Body of pancreas (tissue), 4 donors: ENCODE measurements at regions not wholly inside any gene's neighbourhood (a gene's known extent, or its start where the extent isn't known, plus 50 kb on each side); places are given as distances from the start of the nearest gene placed in this dataset.

Experiments used
- ATAC-seq: fragments of 150-250 bp; one replicate; pipeline ENCODE4 v1.9.1; 2016
- DNase-seq, 4 donors: peaks; one replicate each; pipeline ENCODE4 v3.0.0-alpha.2; 2019
- H3K27ac ChIP-seq, 4 donors: fragments of 200-600 bp; sonication (generic); 1 replicate in 3 of 4; 2 replicates in 1 of 4; pipeline versions ENCODE4 v1.5.1 to v1.6.1; 2016 to 2019; ENCODE audit warnings: mild to moderate bottlenecking in 1 of 4, mixed read lengths in 1 of 4, moderate library complexity in 1 of 4
- H3K27me3 ChIP-seq, 2 donors: fragments of 200-600 bp; sonication (generic); one replicate each; pipeline ENCODE4 v1.6.0; 2016; ENCODE audit warnings: mild to moderate bottlenecking in 1 of 2
- H3K36me3 ChIP-seq, 2 donors: fragments of 200-600 bp; sonication (generic); replicated peaks in 1 of 2; 2 replicates each; pipeline ENCODE4 v1.5.1; 2016; ENCODE audit warnings: low read depth in 2 of 2; ENCODE audit not compliant: insufficient read depth in 1 of 2
- H3K4me1 ChIP-seq: fragments of 200-600 bp; sonication (generic); one replicate; pipeline ENCODE4 v1.6.0; 2016
- H3K4me3 ChIP-seq, 2 donors: fragments of 200-600 bp; sonication (generic); 1 replicate in 1 of 2; 2 replicates in 1 of 2; pipeline ENCODE4 v1.5.1; 2016 to 2019
- H3K9me3 ChIP-seq, 3 donors: fragments of 200-600 bp; sonication (generic); 1 replicate in 2 of 3; 2 replicates in 1 of 3; pipeline ENCODE4 v1.5.1; 2016
- CTCF ChIP-seq, 7 experiments: fragments of 450-650 bp in 4 of 7; fragments of 200-600 bp in 3 of 7; sonication (generic) in 3 of 7; IDR thresholded peaks; one replicate each; pipeline ENCODE4 v1.5.1; 2016 to 2019; ENCODE audit warnings: antibody characterized with exemption in 7 of 7
- POLR2A ChIP-seq, 3 donors: fragments of 450-650 bp; IDR thresholded peaks; one replicate each; pipeline ENCODE4 v1.6.1; 2016; ENCODE audit warnings: antibody characterized with exemption in 3 of 3, mild to moderate bottlenecking in 2 of 3
- WGBS, 2 donors: methylation state at CpG; one replicate each; pipeline ENCODE4 v1.1.5; 2017; 5-methylcytosine and 5-hydroxymethylcytosine counted together
- intact Hi-C: fragments of 100-400 bp; cut with DNase I; formaldehyde crosslinking; loops from one replicate; pipeline ENCODE4 v1.15.1; 2023

DNA sequence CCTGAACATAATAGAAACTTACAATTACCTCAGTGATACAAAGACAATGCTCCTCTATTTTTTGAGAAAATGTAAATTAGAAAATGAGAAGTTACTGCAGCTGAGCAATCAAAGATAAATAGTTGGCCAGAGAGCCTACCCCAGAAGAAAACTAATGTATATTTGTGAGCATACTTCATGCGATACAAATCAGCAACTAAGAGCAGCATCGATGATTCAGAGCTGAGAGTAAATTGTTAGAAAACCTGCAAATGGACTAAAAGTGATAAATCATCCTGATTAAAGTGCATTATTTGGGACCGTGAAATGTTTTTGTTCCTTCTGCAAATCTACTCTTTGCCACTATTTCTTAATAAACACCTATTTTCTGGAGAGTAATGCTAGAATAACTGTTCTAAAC lies 285.7 kb downstream of the PPP1R3A start:
- DNase-seq (no peak), ATAC-seq (no peak)
- Histone ChIP-seq H3K27me3 (no peaks in the 10 kb centered on the region), H3K27ac (no peak overlapping the region), H3K4me3 (no peak overlapping the region), H3K4me1 (no peaks in the 10 kb centered on the region), H3K9me3 (no peaks in the 10 kb centered on the region), H3K36me3 (no peaks in the 10 kb centered on the region)
- TF ChIP-seq POLR2A (IDR thresholded peaks at IDR 0.05) (no peak), CTCF (IDR thresholded peaks at IDR 0.05) (no peak)
- intact Hi-C loops = no loop called here
- 69 to 81% methylated on average over 3 of the region's 3 CpGs for WGBS, 2 donors

DNA sequence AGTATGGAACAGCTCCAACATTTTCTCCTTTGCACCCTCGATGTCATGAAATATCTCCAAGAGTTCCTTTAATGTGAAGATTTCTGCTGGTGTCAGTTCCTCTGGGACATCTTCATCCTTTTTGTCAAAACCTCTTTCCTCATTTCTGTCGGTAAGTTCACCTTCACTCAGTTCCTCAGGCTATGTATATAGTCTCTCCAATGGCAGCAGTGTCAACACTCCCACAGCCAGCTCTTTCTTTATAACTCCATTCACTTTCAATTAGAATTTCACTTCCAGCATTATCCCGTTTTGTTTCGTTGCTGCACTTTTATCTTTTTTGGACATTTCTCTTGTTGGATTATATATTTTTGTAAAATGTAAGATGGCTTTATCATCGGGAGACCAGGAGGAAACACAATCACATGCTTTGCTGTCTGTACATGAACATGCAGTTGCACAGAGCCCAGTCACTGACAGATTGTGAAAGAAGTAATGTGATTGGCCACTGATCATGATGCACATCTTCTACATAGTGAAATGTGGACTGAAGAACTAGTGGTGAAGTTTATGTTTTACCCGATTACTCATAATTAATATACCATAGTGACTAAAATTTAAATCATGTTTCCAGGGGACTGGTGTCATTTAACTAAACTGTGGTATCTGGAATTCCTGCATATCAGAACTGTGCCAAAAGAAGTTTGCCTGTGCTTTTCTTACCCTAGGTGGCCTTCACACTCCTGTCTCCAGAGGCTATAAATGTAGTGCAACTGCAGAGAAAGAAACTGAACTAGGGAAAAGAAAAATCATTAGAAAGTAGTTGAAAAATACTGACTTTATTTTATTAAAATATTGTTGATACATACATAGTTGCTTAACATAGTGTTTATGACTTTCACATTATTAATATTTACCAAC lies 289.6 kb downstream of the PPP1R3A start:
- no peak overlapping the region for H3K4me3 ChIP-seq
- H3K27me3 ChIP-seq = no peaks in the 10 kb centered on the region
- 64 to 65% methylated on average over 6 of the region's 6 CpGs for WGBS, 2 donors
- no peak for TF ChIP-seq CTCF (IDR thresholded peaks at IDR 0.05)
- no peak for TF ChIP-seq POLR2A (IDR thresholded peaks at IDR 0.05)
- no peaks in the 10 kb centered on the region for H3K36me3 ChIP-seq
- no peaks in the 10 kb centered on the region for H3K4me1 ChIP-seq
- intact Hi-C loops = no loop called here
- ATAC-seq (no peak), DNase-seq (no peak)
- no peak overlapping the region for H3K27ac ChIP-seq
- no peaks in the 10 kb centered on the region for H3K9me3 ChIP-seq

DNA sequence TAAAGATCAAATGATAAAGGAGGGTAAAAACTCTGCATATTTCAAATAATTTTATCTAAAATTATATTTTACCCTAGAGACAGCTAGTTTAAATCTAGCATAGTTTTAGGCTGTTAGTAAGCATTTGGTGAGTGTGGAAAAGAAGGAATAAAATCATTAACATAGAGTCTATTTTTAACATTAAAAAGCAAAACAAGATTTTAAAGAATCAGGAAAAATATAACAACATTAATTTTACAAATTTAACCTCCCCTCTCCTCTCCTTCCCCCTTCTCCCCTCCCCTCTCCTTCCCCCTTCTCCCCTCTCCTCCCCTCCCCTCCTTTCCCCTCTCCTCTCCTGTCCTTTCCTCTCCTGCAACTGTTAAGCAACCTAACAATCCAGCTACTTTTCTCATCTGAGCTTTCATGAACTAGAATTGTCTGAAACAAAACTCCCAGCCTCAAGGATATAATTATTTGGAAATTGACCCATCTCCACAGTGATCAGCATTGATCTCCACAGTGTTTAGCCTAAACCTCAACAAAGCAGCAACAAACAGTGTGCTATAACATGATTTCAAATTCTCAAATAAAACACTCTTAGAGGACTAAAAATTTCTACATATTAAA lies 293.2 kb downstream of the PPP1R3A start:
- no peaks in the 10 kb centered on the region for H3K27me3 ChIP-seq
- no peaks in the 10 kb centered on the region for H3K36me3 ChIP-seq
- H3K27ac ChIP-seq = no peak overlapping the region
- TF ChIP-seq POLR2A (IDR thresholded peaks at IDR 0.05) = no peak
- no peak for TF ChIP-seq CTCF (IDR thresholded peaks at IDR 0.05)
- no peaks in the 10 kb centered on the region for H3K4me1 ChIP-seq
- DNase-seq = no peak
- H3K9me3 ChIP-seq = no peaks in the 10 kb centered on the region
- H3K4me3 ChIP-seq = no peak overlapping the region
- intact Hi-C loops = no loop called here
- ATAC-seq = no peak

DNA sequence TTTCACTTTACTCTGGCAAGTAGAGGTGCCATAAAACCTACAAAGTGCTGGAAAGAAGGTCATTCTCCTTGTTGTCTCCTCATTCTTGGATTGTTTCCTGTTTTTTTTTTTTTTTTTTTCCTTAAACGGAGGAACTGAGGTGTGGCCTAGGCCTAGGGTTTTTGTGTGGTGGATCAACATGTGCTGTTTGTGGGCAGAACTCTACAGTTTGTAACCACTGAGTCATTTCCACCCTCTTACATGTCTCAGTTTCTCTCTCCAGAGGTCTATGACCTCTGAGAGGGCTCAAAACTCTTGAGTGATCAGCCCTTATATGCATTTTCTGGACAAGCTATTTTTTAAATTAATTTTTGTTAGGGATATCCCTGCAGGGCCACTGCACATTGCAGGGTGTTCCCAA lies 296.0 kb downstream of the PPP1R3A start:
- Histone ChIP-seq H3K36me3 (no peaks in the 10 kb centered on the region), H3K27ac (no peak overlapping the region), H3K27me3 (no peaks in the 10 kb centered on the region), H3K9me3 (no peaks in the 10 kb centered on the region), H3K4me1 (no peaks in the 10 kb centered on the region), H3K4me3 (no peak overlapping the region)
- WGBS, 2 donors = 53 to 80% methylated on average over 1 of the region's 1 CpG
- ATAC-seq (no peak), DNase-seq (no peak)
- TF ChIP-seq CTCF (IDR thresholded peaks at IDR 0.05) (no peak), POLR2A (IDR thresholded peaks at IDR 0.05) (no peak)
- intact Hi-C loops = no loop called here
